HEK293T (cell line): ENCODE measurements at regions not wholly inside any gene's neighbourhood (a gene's known extent, or its start where the extent isn't known, plus 50 kb on each side); places are given as distances from the start of the nearest gene placed in this dataset.

Experiments used
- FOXA1 ChIP-seq: fragments of 450-650 bp; IDR thresholded peaks from 2 replicates; pipeline ENCODE4 v1.6.1; 2016; ENCODE audit warnings: mild to moderate bottlenecking
- FOXK2 ChIP-seq: fragments of 450-650 bp; IDR thresholded peaks from 2 replicates; pipeline ENCODE4 v1.6.1; 2016; ENCODE audit warnings: mild to moderate bottlenecking
- SP1 ChIP-seq: fragments of 450-650 bp; IDR thresholded peaks from 2 replicates; pipeline ENCODE4 v1.6.1; 2017
- TARDBP ChIP-seq: fragments of 450-650 bp; IDR thresholded peaks from 2 replicates; pipeline ENCODE4 v1.6.1; 2016

- TF ChIP-seq TARDBP (no peak), FOXA1 (no peak), SP1 (no peak), FOXK2 (no peak)
These were observed 281.3 kb upstream of the NPAP1 start for GRCh38 chr15:24394303-24394702.
